Left lung (tissue), 4 donors: ENCODE measurements at regions not wholly inside any gene's neighbourhood (a gene's known extent, or its start where the extent isn't known, plus 50 kb on each side); places are given as distances from the start of the nearest gene placed in this dataset.

Experiments
- ATAC-seq: fragments of 200-7000 bp; cut with Tn5 transposase; one replicate; pipeline ENCODE4 v1.9.1; 2020; ENCODE audit warnings: moderate library complexity
- DNase-seq, 4 donors: peaks; one replicate each; pipeline ENCODE4 v3.0.0-alpha.2; 2013 to 2020
- H3K27ac ChIP-seq, 2 donors: fragments of 200-600 bp; sonication (generic) in 1 of 2; one replicate each; pipeline versions ENCODE4 v1.5.0 to v1.8.0; 2020 to 2021
- H3K27me3 ChIP-seq, 2 donors: fragments of 200-600 bp; sonication (generic) in 1 of 2; one replicate each; pipeline versions ENCODE4 v1.5.0 to v1.8.0; 2020 to 2021
- H3K36me3 ChIP-seq, 2 donors: fragments of 200-600 bp; sonication (generic) in 1 of 2; one replicate each; pipeline versions ENCODE4 v1.5.0 to v1.8.0; 2020 to 2021
- H3K4me1 ChIP-seq, 2 donors: fragments of 200-600 bp; one replicate each; pipeline ENCODE4 v1.8.0; 2021
- H3K4me3 ChIP-seq, 2 donors: fragments of 200-600 bp; sonication (generic) in 1 of 2; one replicate each; pipeline versions ENCODE4 v1.5.0 to v1.8.0; 2020 to 2021; ENCODE audit warnings: mild to moderate bottlenecking in 1 of 2
- H3K9me3 ChIP-seq, 2 donors: fragments of 200-600 bp; sonication (generic) in 1 of 2; one replicate each; pipeline versions ENCODE4 v1.5.0 to v1.8.0; 2020 to 2021
- CTCF ChIP-seq, 2 donors: fragments of 200-600 bp; sonication (generic) in 1 of 2; IDR thresholded peaks; one replicate each; pipeline versions ENCODE4 v1.5.0 to v1.8.0; 2021; ENCODE audit warnings: antibody characterized with exemption in 2 of 2
- intact Hi-C, 2 donors: fragments of 100-400 bp; cut with DNase I; formaldehyde crosslinking; loops; one replicate each; pipeline versions ENCODE4 v1.11.2 to v1.14.2; 2022
- donor health status: DM: no; HTN: yes; CAD: no.
- donor health status: DM: no; HTN: no; CAD: no.

- no peaks in the 10 kb centered on the region for H3K27me3 ChIP-seq
- H3K4me3 ChIP-seq: no peak overlapping the region
- intact Hi-C loops: no loop called here
- H3K27ac ChIP-seq: no peak overlapping the region
- H3K36me3 ChIP-seq: no peaks in the 10 kb centered on the region
- no peaks in the 10 kb centered on the region for H3K4me1 ChIP-seq
- ATAC-seq (no peak), DNase-seq (no peak)
- TF ChIP-seq CTCF (IDR thresholded peaks at IDR 0.05): no peak
- no peaks in the 10 kb centered on the region for H3K9me3 ChIP-seq
Observed at GRCh38 chr5:58107704-58108103, 352.2 kb downstream of the PLK2 start.

- ATAC-seq: no peak
- H3K36me3 ChIP-seq: no peaks in the 10 kb centered on the region
- intact Hi-C loops: no loop called here
Observed at GRCh38 chr5:58106754-58107410, 353.0 kb downstream of the PLK2 start.

GRCh38 chr5:58105836-58106235 is 354.1 kb downstream of the PLK2 start:
- Histone ChIP-seq H3K9me3 (peaks cover 0 to 8% of the 10 kb centered on the region in 2 donors), H3K27me3 (no peaks in the 10 kb centered on the region), H3K27ac (no peak overlapping the region), H3K4me3 (no peak overlapping the region), H3K36me3 (no peaks in the 10 kb centered on the region), H3K4me1 (no peaks in the 10 kb centered on the region)
- ATAC-seq (no peak), DNase-seq (no peak)
- no peak for TF ChIP-seq CTCF (IDR thresholded peaks at IDR 0.05)
- intact Hi-C loops: no loop called here

More at GRCh38 chr5:58106754-58107410, 353.0 kb downstream of the PLK2 start:
- Histone ChIP-seq H3K4me3 (no peak overlapping the region), H3K9me3 (peaks cover 0 to 2% of the 10 kb centered on the region in 2 donors), H3K27me3 (no peaks in the 10 kb centered on the region), H3K4me1 (no peaks in the 10 kb centered on the region), H3K27ac (no peak overlapping the region)
- no peak for TF ChIP-seq CTCF (IDR thresholded peaks at IDR 0.05)
- DNase-seq: no peak

- no peak for DNase-seq
- intact Hi-C loops: no loop called here
Observed at GRCh38 chr5:58099257-58099656, 360.6 kb downstream of the PLK2 start.

GRCh38 chr5:58094031-58094430 is 365.9 kb downstream of the PLK2 start:
- Histone ChIP-seq H3K4me1 (no peaks in the 10 kb centered on the region), H3K4me3 (no peak overlapping the region), H3K9me3 (no peaks in the 10 kb centered on the region), H3K27me3 (no peaks in the 10 kb centered on the region), H3K36me3 (no peaks in the 10 kb centered on the region), H3K27ac (no peak overlapping the region)
- ATAC-seq (no peak), DNase-seq (peak in 1 of 4 donors; percentile 50)
- TF ChIP-seq CTCF (IDR thresholded peaks at IDR 0.05): no peak
- intact Hi-C loops: no loop called here

More at GRCh38 chr5:58099257-58099656, 360.6 kb downstream of the PLK2 start:
- Histone ChIP-seq H3K27me3 (no peaks in the 10 kb centered on the region), H3K4me3 (no peak overlapping the region), H3K27ac (no peak overlapping the region), H3K36me3 (no peaks in the 10 kb centered on the region), H3K9me3 (peaks cover 0 to 8% of the 10 kb centered on the region in 2 donors), H3K4me1 (no peaks in the 10 kb centered on the region)
- ATAC-seq: no peak
- no peak for TF ChIP-seq CTCF (IDR thresholded peaks at IDR 0.05)
